ENCODE measurements at regions not wholly inside any gene's neighbourhood (a gene's known extent, or its start where the extent isn't known, plus 50 kb on each side); places are given as distances from the start of the nearest gene placed in this dataset.

GRCh38 chr2:23083966-23084365 is 301.0 kb upstream of the KLHL29 start:
- no peak for DNase-seq
- in situ Hi-C loops (cut with MboI; ENCODE audit: low pct_unique_long_range_greater_than_20kb, low sequenced_read_pairs): no loop called here

- no peak for DNase-seq
- in situ Hi-C loops (cut with MboI; ENCODE audit: low pct_unique_long_range_greater_than_20kb, low sequenced_read_pairs): no loop called here
Observed at GRCh38 chr2:23091019-23091418, 294.0 kb upstream of the KLHL29 start.

- in situ Hi-C loops (cut with MboI; ENCODE audit: low pct_unique_long_range_greater_than_20kb, low sequenced_read_pairs): no loop called here
- DNase-seq: no peak
Observed at GRCh38 chr2:23091900-23092299, 293.1 kb upstream of the KLHL29 start.

- DNase-seq: peak; percentile 26
- in situ Hi-C loops (cut with MboI; ENCODE audit: low pct_unique_long_range_greater_than_20kb, low sequenced_read_pairs): no loop called here
Observed at GRCh38 chr2:23092831-23093230, 292.1 kb upstream of the KLHL29 start.

- in situ Hi-C loops (cut with MboI; ENCODE audit: low pct_unique_long_range_greater_than_20kb, low sequenced_read_pairs): no loop called here
- DNase-seq: no peak
Observed at GRCh38 chr2:23093513-23093912, 291.5 kb upstream of the KLHL29 start.

GRCh38 chr2:23096906-23097602 is 287.9 kb upstream of the KLHL29 start:
- in situ Hi-C loops (cut with MboI; ENCODE audit: low pct_unique_long_range_greater_than_20kb, low sequenced_read_pairs): no loop called here
- DNase-seq: no peak

GRCh38 chr2:23100406-23100805 is 284.6 kb upstream of the KLHL29 start:
- in situ Hi-C loops (cut with MboI; ENCODE audit: low pct_unique_long_range_greater_than_20kb, low sequenced_read_pairs): no loop called here
- no peak for DNase-seq

- DNase-seq: no peak
- in situ Hi-C loops (cut with MboI; ENCODE audit: low pct_unique_long_range_greater_than_20kb, low sequenced_read_pairs): no loop called here
Observed at GRCh38 chr2:23106242-23106785, 278.7 kb upstream of the KLHL29 start.

GRCh38 chr2:23107327-23107941 is 277.5 kb upstream of the KLHL29 start:
- no peak for DNase-seq
- in situ Hi-C loops (cut with MboI; ENCODE audit: low pct_unique_long_range_greater_than_20kb, low sequenced_read_pairs): no loop called here

- in situ Hi-C loops (cut with MboI; ENCODE audit: low pct_unique_long_range_greater_than_20kb, low sequenced_read_pairs): no loop called here
- DNase-seq: no peak
Observed at GRCh38 chr2:23111263-23111662, 273.7 kb upstream of the KLHL29 start.

- DNase-seq: no peak
- in situ Hi-C loops (cut with MboI; ENCODE audit: low pct_unique_long_range_greater_than_20kb, low sequenced_read_pairs): no loop called here
Observed at GRCh38 chr2:23112517-23112916, 272.5 kb upstream of the KLHL29 start.

- DNase-seq: no peak
- in situ Hi-C loops (cut with MboI; ENCODE audit: low pct_unique_long_range_greater_than_20kb, low sequenced_read_pairs): no loop called here
Observed at GRCh38 chr2:23114299-23114698, 270.7 kb upstream of the KLHL29 start.

GRCh38 chr2:23118313-23118712 is 266.7 kb upstream of the KLHL29 start:
- in situ Hi-C loops (cut with MboI; ENCODE audit: low pct_unique_long_range_greater_than_20kb, low sequenced_read_pairs): no loop called here
- no peak for DNase-seq

- no peak for DNase-seq
- in situ Hi-C loops (cut with MboI; ENCODE audit: low pct_unique_long_range_greater_than_20kb, low sequenced_read_pairs): no loop called here
Observed at GRCh38 chr2:23118894-23119293, 266.1 kb upstream of the KLHL29 start.

GRCh38 chr2:23120161-23120560 is 264.8 kb upstream of the KLHL29 start:
- no peak for DNase-seq
- in situ Hi-C loops (cut with MboI; ENCODE audit: low pct_unique_long_range_greater_than_20kb, low sequenced_read_pairs): no loop called here

- in situ Hi-C loops (cut with MboI; ENCODE audit: low pct_unique_long_range_greater_than_20kb, low sequenced_read_pairs): no loop called here
- no peak for DNase-seq
Observed at GRCh38 chr2:23121968-23122648, 262.9 kb upstream of the KLHL29 start.

GRCh38 chr2:23122681-23123215 is 262.2 kb upstream of the KLHL29 start:
- in situ Hi-C loops (cut with MboI; ENCODE audit: low pct_unique_long_range_greater_than_20kb, low sequenced_read_pairs): no loop called here
- DNase-seq: no peak

- in situ Hi-C loops (cut with MboI; ENCODE audit: low pct_unique_long_range_greater_than_20kb, low sequenced_read_pairs): no loop called here
- no peak for DNase-seq
Observed at GRCh38 chr2:23123686-23124085, 261.3 kb upstream of the KLHL29 start.

GRCh38 chr2:23124214-23124750 is 260.7 kb upstream of the KLHL29 start:
- in situ Hi-C loops (cut with MboI; ENCODE audit: low pct_unique_long_range_greater_than_20kb, low sequenced_read_pairs): no loop called here
- DNase-seq: no peak

GRCh38 chr2:23127465-23127864 is 257.5 kb upstream of the KLHL29 start:
- in situ Hi-C loops (cut with MboI; ENCODE audit: low pct_unique_long_range_greater_than_20kb, low sequenced_read_pairs): no loop called here
- DNase-seq: no peak
